ENCODE measurements at regions not wholly inside any gene's neighbourhood (a gene's known extent, or its start where the extent isn't known, plus 50 kb on each side); places are given as distances from the start of the nearest gene placed in this dataset.
"Not testable (repeated sequence)": the region's sequence is repeated elsewhere in the genome, so short reads cannot be mapped to it uniquely, and the experiment has no call there.

GRCh38 chr7:112946350-112946749, 140.3 kb downstream of the GPR85 start:
- Histone ChIP-seq H3K4me2 (ENCODE audit: low read length) (no peak overlapping the region), H3K79me2 (ENCODE audit: insufficient read depth, low read length) (no peaks in the 10 kb centered on the region), H3K27me3 (ENCODE audit: insufficient read depth, low read length) (no peaks in the 10 kb centered on the region; the same call in 1 of the 2 replicates), H3K36me3 (ENCODE audit: insufficient read depth, low read length) (no peaks in the 10 kb centered on the region), H3K9me3 (ENCODE audit: low read length) (no peaks in the 10 kb centered on the region), H3K4me1 (ENCODE audit: insufficient read depth, low read length, severe bottlenecking) (no peaks in the 10 kb centered on the region), H2AFZ (ENCODE audit: low read length) (no peak overlapping the region), H3F3A (ENCODE audit: insufficient read depth, low read length) (no peaks in the 10 kb centered on the region), H3K9ac (ENCODE audit: low read length) (no peak overlapping the region), H3K9me2 (ENCODE audit: low read depth, low read length) (no peaks in the 10 kb centered on the region; the same call in 1 of the 2 replicates), H3K27ac (ENCODE audit: low read depth, low read length, poor library complexity, severe bottlenecking) (no peak overlapping the region), H3K4me3 (ENCODE audit: low read depth, low read length, poor library complexity, severe bottlenecking) (no peak overlapping the region), H4K20me1 (ENCODE audit: insufficient read depth, low read length) (no peaks in the 10 kb centered on the region)
- TF ChIP-seq CTCF (IDR thresholded peaks at IDR 0.05; ENCODE audit: low read length) = no peak
- TF ChIP-seq EZH2 (IDR thresholded peaks at IDR 0.05; ENCODE audit: borderline replicate concordance, low read length) = no peak

GRCh38 chr7:112945046-112945445, 141.6 kb downstream of the GPR85 start:
- H3K27ac ChIP-seq (ENCODE audit: low read depth, low read length, poor library complexity, severe bottlenecking) = no peak overlapping the region
- no peaks in the 10 kb centered on the region for H3F3A ChIP-seq (ENCODE audit: insufficient read depth, low read length)
- no peak for TF ChIP-seq CTCF (IDR thresholded peaks at IDR 0.05; ENCODE audit: low read length)
- TF ChIP-seq EZH2 (IDR thresholded peaks at IDR 0.05; ENCODE audit: borderline replicate concordance, low read length) = no peak
- no peaks in the 10 kb centered on the region for H3K36me3 ChIP-seq (ENCODE audit: insufficient read depth, low read length)
- H3K9ac ChIP-seq (ENCODE audit: low read length) = no peak overlapping the region
- no peaks in the 10 kb centered on the region for H3K79me2 ChIP-seq (ENCODE audit: insufficient read depth, low read length)
- no peak overlapping the region for H3K4me2 ChIP-seq (ENCODE audit: low read length)
- H2AFZ ChIP-seq (ENCODE audit: low read length) = no peak overlapping the region
- no peaks in the 10 kb centered on the region for H4K20me1 ChIP-seq (ENCODE audit: insufficient read depth, low read length)
- H3K9me3 ChIP-seq (ENCODE audit: low read length) = no peaks in the 10 kb centered on the region
- H3K27me3 ChIP-seq (ENCODE audit: insufficient read depth, low read length) = no peaks in the 10 kb centered on the region
- no peak overlapping the region for H3K4me3 ChIP-seq (ENCODE audit: low read depth, low read length, poor library complexity, severe bottlenecking)
- no peaks in the 10 kb centered on the region; the same call in 1 of the 2 replicates for H3K9me2 ChIP-seq (ENCODE audit: low read depth, low read length)
- peaks cover 11% of the 10 kb centered on the region for H3K4me1 ChIP-seq (ENCODE audit: insufficient read depth, low read length, severe bottlenecking)

GRCh38 chr7:112942981-112943380, 143.6 kb downstream of the GPR85 start:
- Histone ChIP-seq H3K4me3 (ENCODE audit: low read depth, low read length, poor library complexity, severe bottlenecking) (no peak overlapping the region), H3K36me3 (ENCODE audit: insufficient read depth, low read length) (no peaks in the 10 kb centered on the region), H3K4me2 (ENCODE audit: low read length) (no peak overlapping the region), H2AFZ (ENCODE audit: low read length) (no peak overlapping the region), H3K79me2 (ENCODE audit: insufficient read depth, low read length) (peaks cover 12% of the 10 kb centered on the region), H4K20me1 (ENCODE audit: insufficient read depth, low read length) (no peaks in the 10 kb centered on the region), H3K27me3 (ENCODE audit: insufficient read depth, low read length) (no peaks in the 10 kb centered on the region), H3K9ac (ENCODE audit: low read length) (no peak overlapping the region), H3K9me2 (ENCODE audit: low read depth, low read length) (no peaks in the 10 kb centered on the region; the same call in 1 of the 2 replicates), H3K4me1 (ENCODE audit: insufficient read depth, low read length, severe bottlenecking) (peaks cover 22% of the 10 kb centered on the region), H3K9me3 (ENCODE audit: low read length) (no peaks in the 10 kb centered on the region), H3F3A (ENCODE audit: insufficient read depth, low read length) (no peaks in the 10 kb centered on the region), H3K27ac (ENCODE audit: low read depth, low read length, poor library complexity, severe bottlenecking) (no peak overlapping the region)
- TF ChIP-seq CTCF (IDR thresholded peaks at IDR 0.05; ENCODE audit: low read length) (no peak), EZH2 (IDR thresholded peaks at IDR 0.05; ENCODE audit: borderline replicate concordance, low read length) (no peak)

GRCh38 chr7:112942125-112942524, 144.5 kb downstream of the GPR85 start:
- H3F3A ChIP-seq (ENCODE audit: insufficient read depth, low read length); H3K36me3 ChIP-seq (ENCODE audit: insufficient read depth, low read length); H3K9me3 ChIP-seq (ENCODE audit: low read length); H3K9me2 ChIP-seq (ENCODE audit: low read depth, low read length); H3K4me2 ChIP-seq (ENCODE audit: low read length); H3K27me3 ChIP-seq (ENCODE audit: insufficient read depth, low read length); H4K20me1 ChIP-seq (ENCODE audit: insufficient read depth, low read length); H2AFZ ChIP-seq (ENCODE audit: low read length); H3K9ac ChIP-seq (ENCODE audit: low read length); H3K4me3 ChIP-seq (ENCODE audit: low read depth, low read length, poor library complexity, severe bottlenecking); H3K27ac ChIP-seq (ENCODE audit: low read depth, low read length, poor library complexity, severe bottlenecking): not testable (repeated sequence)
- Histone ChIP-seq H3K79me2 (ENCODE audit: insufficient read depth, low read length) (peaks cover 20% of the 10 kb centered on the region), H3K4me1 (ENCODE audit: insufficient read depth, low read length, severe bottlenecking) (peaks cover 30% of the 10 kb centered on the region)

Data from OCI-LY1 (cell line).